ENCODE measurements at regions not wholly inside any gene's neighbourhood (a gene's known extent, or its start where the extent isn't known, plus 50 kb on each side); places are given as distances from the start of the nearest gene placed in this dataset.

DNA sequence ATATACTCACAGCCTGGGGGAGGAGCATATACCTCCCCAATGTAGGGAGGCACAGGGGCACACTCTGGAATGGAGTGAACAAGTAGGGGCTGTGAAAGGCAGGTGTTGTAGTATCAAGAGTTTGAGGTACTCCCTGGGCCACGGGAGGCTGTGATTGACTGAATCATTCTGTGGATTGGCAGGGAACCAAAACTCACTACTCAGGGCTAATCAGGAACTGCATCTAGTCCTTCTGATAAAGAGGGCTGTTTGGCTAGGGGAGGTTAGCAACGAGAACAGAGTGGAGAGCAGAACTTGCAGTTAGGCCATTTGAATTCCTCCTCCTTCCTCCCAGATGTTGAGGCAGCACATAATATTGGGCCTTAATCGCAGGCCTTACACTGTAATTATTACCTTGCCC is 369.2 kb upstream of the MPDZ start:
- no peak overlapping the region for H3K4me3 ChIP-seq (ENCODE audit: low read depth, low read length)
- DNase-seq (ENCODE audit: low read depth, low spot score) = no peak
- TF ChIP-seq, protein P1, sequence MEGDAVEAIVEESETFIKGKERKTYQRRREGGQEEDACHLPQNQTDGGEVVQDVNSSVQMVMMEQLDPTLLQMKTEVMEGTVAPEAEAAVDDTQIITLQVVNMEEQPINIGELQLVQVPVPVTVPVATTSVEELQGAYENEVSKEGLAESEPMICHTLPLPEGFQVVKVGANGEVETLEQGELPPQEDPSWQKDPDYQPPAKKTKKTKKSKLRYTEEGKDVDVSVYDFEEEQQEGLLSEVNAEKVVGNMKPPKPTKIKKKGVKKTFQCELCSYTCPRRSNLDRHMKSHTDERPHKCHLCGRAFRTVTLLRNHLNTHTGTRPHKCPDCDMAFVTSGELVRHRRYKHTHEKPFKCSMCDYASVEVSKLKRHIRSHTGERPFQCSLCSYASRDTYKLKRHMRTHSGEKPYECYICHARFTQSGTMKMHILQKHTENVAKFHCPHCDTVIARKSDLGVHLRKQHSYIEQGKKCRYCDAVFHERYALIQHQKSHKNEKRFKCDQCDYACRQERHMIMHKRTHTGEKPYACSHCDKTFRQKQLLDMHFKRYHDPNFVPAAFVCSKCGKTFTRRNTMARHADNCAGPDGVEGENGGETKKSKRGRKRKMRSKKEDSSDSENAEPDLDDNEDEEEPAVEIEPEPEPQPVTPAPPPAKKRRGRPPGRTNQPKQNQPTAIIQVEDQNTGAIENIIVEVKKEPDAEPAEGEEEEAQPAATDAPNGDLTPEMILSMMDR (IDR thresholded peaks at IDR 0.05; ENCODE audit: insufficient read depth, low read length, missing control alignments) = no peak
- CTCF ChIA-PET = no interaction called here
- POLR2A ChIA-PET = no interaction called here

DNA sequence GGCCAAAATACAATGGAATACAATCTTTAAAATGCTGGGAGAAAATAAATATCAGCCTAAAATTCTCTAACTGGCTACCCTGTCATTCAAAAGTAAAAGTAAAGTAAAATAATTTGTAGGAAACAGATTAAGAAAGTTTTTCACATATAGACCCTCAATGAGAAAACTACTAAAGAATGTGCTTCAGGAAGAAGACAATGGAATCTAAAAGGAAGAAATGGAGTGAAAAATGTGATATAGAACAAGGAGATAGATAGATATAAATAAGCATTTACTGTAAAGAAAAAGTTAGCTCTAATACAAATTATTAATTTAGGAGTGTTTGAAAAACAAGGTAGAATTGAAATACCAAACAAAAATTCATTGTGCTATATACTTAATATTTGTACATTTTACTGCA is 368.6 kb upstream of the MPDZ start:
- TF ChIP-seq, protein P1 (IDR thresholded peaks at IDR 0.05; ENCODE audit: insufficient read depth, low read length, missing control alignments) = no peak
- ChIA-PET CTCF (no interaction called here), POLR2A (no interaction called here)
- no peak overlapping the region for H3K4me3 ChIP-seq (ENCODE audit: low read depth, low read length)
- no peak for DNase-seq (ENCODE audit: low read depth, low spot score)

DNA sequence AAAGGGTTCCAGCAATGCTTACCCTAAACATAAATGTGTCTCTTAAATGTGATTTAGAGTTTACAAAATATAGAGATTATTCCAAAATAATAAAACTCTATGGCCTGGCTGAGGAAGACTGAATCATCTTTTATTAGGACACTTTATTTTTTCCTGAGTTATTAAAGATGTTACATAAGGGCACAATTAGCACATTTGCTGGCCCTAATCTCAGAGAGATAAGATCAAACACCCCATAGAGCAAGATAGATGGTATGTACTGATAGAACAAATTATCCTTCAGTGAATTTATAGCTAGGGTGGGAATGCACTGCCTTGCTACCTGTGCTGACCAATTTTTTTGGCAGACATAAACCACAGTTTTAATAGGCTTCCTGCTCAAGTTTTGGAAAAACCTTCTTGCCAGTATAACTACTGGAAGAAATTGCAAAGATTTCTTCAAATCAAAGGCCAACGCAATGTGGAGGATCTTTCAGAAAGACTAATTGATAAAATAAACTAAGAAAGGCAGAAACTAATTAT is 367.1 kb upstream of the MPDZ start:
- CTCF ChIA-PET = no interaction called here

DNA sequence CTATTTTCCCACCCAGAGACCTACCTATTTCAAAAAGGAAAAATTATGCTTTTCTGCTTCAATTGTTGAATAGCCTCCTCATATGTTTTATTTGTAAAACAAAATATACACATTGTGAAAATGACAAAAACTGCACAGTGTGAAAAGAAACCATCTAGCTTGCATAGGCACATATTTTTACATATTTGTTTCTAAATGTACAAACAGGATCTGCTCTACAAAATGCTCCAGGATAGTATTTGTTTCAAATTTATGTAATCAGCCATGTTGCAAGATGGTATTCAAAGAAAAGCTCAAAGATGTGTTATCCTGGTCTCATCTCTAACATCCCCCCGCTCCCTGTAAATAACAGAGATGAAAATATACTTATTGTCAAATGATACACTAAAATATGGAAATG is 366.1 kb upstream of the MPDZ start:
- DNase-seq (ENCODE audit: low read depth, low spot score) = no peak
- ChIA-PET POLR2A (no interaction called here), CTCF (no interaction called here)
- H3K4me3 ChIP-seq (ENCODE audit: low read depth, low read length) = no peak overlapping the region
- TF ChIP-seq, protein P1 (IDR thresholded peaks at IDR 0.05; ENCODE audit: insufficient read depth, low read length, missing control alignments) = no peak

More for the DNA sequence above, 367.1 kb upstream of the MPDZ start:
- TF ChIP-seq, protein P1 (IDR thresholded peaks at IDR 0.05; ENCODE audit: insufficient read depth, low read length, missing control alignments) = no peak
- POLR2A ChIA-PET = no interaction called here
- DNase-seq (ENCODE audit: low read depth, low spot score) = no peak
- no peak overlapping the region for H3K4me3 ChIP-seq (ENCODE audit: low read depth, low read length)

DNA sequence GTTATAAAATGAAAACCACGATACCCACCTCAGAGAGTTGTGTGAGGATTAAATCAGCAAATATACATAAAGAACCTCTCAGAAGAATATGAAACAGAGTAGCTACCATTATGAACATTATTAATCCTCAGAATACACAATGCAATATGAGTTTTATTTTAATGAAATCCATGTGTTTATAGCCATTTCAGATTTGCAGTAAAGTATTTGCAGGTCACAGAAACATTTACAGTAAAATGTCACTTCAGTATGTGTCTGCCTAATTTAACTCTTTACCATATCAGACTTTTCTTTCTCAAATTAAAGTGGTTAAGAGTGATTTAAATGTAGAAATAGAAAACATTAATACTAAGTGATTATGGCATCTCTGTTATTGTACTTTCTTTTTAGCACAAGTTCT is 365.2 kb upstream of the MPDZ start:
- ChIA-PET POLR2A (no interaction called here), CTCF (no interaction called here)
- DNase-seq (ENCODE audit: low read depth, low spot score) = no peak
- H3K4me3 ChIP-seq (ENCODE audit: low read depth, low read length) = no peak overlapping the region
- TF ChIP-seq, protein P1 (IDR thresholded peaks at IDR 0.05; ENCODE audit: insufficient read depth, low read length, missing control alignments) = no peak

DNA sequence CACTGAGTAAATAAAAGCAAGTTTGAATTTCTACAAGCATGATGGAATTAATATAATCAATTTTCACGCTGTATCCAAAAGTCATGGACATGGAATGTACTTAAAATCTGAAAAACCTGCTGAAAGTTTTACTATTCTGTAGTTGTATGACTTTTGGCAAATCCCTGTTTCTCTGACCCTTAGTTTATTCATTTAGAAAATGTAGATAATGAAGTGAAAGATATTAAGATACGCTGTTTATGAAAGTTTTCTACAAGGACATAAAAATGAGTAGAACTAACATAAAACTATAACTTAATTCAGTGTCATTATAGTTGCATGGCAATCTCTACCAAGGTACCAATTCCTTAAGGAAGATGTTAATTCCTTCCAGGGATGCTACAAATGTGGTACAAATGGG is 363.2 kb upstream of the MPDZ start:
- DNase-seq (ENCODE audit: low read depth, low spot score) = no peak
- TF ChIP-seq, protein P1 (IDR thresholded peaks at IDR 0.05; ENCODE audit: insufficient read depth, low read length, missing control alignments) = no peak
- no peak overlapping the region for H3K4me3 ChIP-seq (ENCODE audit: low read depth, low read length)
- ChIA-PET CTCF (no interaction called here), POLR2A (no interaction called here)

Measured in AG04449 (cell line).